Occipital lobe (tissue), 1 donor: ENCODE measurements at regions not wholly inside any gene's neighbourhood (a gene's known extent, or its start where the extent isn't known, plus 50 kb on each side); places are given as distances from the start of the nearest gene placed in this dataset.

ENCODE experiments used
- DNase-seq: peaks from one replicate; lab custom pipeline; 2025; lab: John Stamatoyannopoulos, UW

DNA sequence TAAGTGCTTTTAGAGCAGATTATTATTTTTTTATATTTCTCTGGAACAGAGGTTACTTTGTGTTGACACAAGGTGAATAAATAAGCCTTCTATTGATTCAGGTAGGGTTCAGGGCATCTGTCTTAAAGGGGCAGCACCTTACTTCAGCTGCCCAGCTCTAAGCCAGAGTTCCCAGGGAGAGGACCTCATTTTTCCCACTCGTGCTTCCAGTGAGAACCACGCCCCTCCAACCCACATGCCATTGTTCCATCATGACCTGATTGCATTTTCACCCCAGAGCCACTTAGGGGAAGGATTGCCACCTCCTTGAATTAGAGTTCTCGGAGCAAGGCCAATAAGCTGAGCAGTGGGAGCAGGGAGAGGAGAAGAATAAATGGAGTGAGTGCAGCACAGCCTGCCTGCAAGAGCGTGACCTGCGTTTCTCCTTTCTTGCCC is 104.3 kb upstream of the FRY start:
- no peak for DNase-seq

DNA sequence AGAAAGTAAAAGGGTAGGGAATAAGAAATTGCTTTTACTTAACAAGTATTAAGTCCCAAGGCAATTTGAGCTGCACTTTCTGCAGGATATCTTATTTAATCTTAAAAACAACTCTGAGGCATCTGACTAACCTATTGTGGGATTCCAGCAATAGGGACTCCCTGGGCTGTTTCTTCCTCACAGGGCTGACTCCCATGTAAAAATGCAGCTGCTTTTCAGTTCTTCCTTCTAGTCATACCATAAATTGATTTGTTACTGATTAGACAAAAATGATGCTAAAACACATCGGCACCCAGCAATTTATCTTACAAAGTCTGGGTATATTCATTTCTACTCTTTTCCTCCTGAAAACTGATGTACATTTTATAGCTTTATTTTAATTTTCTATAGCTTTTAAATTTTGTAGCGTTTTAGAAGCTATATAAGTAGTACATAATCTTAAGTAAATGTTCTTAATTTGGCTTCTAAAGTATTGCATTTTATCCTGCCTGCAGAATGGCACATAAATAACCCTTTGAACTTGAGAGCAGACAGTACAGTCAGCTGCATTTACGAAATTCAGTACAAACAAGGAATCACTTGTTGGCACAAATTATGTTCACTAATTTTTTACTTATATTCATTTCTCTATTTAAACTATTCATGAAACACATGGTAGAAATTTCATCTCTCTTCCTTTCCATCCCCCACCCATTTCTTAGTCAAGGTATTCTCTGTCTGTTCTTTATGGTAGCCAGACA is 102.4 kb upstream of the FRY start:
- no peak for DNase-seq

DNA sequence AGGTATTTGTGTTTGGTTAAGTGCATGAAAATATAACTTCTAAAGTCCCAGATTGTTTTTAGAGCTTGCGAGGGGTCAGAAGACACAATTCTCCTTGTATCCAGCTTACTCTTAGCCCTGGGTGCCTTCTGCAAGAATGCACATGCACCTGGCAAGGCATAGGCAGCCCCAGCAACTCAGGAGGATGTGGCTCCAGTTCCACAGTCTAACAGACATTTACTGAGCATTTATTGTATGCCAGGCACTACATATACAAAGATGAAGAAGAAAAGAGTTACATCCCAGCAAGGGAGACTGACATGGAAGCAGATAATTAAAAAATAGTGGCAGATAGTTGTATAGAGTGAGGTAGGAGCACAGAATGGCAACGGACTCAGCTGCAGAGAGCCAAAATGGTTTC is 101.1 kb upstream of the FRY start:
- DNase-seq, result no peak

DNA sequence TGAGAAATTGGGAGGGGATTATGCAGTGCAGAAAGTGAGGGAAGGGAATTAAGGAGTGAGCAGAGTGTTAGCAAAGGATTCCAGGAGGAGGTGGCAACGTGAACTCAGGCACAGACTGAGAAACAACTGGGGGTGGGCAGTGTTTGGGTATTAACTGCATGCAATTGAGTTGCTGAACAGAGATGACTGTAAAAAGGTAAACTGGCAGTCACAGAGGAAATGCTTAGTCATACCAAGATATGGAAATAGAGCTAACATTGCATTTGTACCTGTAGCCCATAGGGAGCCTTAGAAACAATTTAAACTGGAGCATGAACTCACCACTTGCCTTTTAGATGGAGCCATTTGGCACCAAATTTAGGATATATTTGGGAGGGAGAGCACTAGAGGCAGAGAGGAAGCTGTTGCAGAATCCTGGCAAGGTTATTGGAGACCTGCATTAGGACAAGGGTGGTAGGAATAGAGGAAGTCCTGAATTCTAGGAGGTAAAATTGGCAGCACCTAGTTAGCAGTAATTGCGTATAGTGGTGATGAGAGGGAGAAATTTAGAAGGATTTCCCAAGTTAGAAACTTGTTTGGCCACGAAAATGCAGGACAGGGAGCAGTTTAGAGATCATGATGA is 100.6 kb upstream of the FRY start:
- no peak for DNase-seq

- no peak for DNase-seq
Observed at GRCh38 chr13:31937436-31937835, 94.1 kb upstream of the FRY start.

DNA sequence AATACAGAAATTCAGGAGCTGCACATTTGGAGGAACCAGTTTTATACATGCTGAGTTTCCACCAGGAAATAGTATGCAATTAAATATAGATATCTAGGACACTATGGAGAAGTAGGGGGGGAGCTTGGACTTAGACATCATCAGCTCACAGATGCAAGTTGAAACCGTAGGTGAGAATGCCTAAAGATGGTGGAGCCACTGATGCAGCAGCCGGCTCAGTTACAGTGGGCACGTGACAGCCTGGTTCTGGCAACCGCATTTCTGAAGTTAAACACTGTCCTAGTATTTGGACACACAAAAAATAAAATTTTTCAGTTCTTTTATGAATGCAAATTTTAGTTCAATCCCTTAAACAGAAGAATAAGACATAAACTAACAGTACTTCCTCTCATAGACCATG is 91.5 kb upstream of the FRY start:
- DNase-seq, result no peak

- DNase-seq, result no peak
Observed at GRCh38 chr13:31943591-31943990, 88.0 kb upstream of the FRY start.

- DNase-seq, result no peak
Observed at GRCh38 chr13:31944262-31945160, 87.1 kb upstream of the FRY start.

GRCh38 chr13:31945202-31945961 is 86.2 kb upstream of the FRY start:
- peak; percentile 54 for DNase-seq

DNA sequence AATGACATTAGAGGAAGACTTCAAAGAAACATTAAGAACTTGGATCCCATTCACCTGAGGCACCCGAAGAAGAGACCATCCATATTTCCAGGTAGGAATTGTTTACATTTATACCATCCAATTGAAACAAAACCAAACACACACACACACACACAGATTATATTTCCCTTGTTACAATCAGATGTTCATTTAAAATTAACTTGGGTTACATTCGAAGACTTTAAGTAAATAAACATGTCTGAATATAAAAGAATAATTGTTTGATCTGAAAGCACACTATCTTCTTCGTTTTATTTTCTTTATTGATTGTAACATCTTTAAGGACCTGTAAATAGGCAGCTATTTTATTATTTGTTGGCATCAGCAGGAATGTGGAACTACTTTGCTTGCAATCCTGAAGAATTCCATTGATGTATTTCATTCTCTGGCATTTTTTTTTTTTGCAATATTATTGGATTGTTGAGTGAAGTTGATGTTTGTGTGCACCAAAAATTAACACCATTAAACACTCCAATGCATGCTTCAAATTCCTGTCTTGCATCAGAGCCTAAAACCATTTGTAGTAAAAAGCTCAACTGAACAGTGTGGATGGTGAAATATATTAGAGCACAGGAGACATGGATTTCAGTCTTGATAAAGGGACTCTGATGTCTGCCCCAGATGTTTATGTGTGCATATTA is 85.3 kb upstream of the FRY start:
- no peak for DNase-seq

GRCh38 chr13:31947105-31947504 is 84.5 kb upstream of the FRY start:
- DNase-seq, result no peak

- DNase-seq, result no peak
Observed at GRCh38 chr13:31947506-31947905, 84.1 kb upstream of the FRY start.

- no peak for DNase-seq
Observed at GRCh38 chr13:31949486-31949885, 82.1 kb upstream of the FRY start.

- no peak for DNase-seq
Observed at GRCh38 chr13:31950111-31950815, 81.3 kb upstream of the FRY start.

GRCh38 chr13:31951215-31951678 is 80.3 kb upstream of the FRY start:
- no peak for DNase-seq

DNA sequence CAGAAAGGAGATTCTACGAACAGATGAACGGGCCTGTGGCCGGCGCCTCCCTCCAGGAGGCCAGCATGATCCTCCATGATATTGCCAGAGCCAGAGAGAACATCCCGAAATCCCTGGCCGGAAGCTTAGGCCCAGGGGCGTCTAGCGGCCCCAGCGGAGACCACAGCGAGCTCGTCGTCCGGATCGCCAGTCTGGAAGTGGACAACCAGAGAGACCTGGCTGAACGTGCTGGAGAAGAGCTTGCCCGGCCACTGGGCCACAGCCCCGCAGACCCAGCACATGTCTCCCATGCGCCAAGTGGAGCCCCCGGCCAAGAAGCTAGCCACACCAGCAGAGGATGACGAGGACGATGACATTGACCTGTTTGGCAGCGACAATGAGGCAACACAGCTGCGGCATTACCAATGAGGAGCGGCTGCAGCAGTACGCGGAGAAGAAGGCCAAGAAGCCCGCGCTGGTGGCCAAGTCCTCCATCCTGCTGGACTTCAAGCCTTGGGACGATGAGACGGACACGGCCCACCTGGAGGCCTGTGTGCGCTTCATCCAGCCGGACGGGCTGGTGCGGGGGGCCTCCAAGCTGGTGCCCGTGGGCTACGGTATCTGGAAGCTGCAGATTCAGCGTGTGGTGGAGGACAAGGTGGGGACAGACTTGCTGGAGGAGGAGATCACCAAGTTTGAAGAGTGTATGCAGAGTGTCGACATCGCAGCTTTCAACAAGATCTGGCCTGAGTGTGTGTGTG is 78.8 kb upstream of the FRY start:
- DNase-seq, result no peak

DNA sequence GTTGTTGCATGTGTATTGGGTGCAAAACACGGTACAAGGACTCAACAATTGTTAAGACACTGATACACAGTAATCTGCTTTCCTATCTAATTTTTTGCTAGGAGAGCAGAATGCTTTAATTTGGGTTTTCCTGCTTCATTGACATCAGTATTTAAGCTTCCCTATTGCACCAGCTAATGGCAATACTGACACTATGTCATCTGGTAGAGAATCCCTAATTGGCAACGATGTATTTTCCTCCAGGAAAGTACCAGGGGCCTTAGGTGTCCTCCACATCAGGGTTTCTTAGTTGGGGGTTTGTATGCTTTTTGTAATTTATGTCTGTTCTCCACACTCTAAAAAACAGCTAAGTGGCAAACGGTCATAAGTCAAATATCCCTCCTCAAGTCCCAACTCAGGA is 76.5 kb upstream of the FRY start:
- DNase-seq, result no peak

- DNase-seq, result no peak
Observed at GRCh38 chr13:31955741-31956140, 75.8 kb upstream of the FRY start.

DNA sequence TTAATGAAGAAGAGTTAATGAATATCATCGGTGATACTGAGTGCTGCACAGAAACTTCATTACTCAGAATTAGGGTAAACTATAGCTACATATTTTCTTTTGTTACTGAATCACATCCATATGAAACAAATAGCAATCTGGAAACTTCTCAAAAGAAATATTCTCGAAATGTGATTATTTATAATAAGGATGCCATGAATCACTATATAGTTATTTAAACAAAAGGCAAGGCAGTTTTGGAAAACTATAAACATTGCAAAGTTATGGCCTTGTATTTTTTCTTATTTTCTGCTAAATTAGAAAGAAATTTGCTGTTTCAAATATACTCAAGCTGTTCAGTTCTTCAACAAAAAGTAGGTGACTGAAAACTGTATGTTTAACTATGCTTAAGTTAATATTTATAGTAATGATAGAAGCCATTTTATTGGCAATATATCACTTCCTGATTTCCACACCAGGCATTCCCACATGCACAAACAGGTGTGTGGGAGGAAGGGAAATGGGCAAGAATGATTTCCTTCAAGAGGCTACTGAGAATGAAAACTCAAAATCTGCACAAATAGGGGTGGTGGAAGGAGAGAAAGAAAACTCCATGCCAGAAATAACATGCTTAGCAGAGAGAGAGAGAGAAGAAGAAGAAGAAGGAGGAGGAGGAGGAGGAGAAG is 74.5 kb upstream of the FRY start:
- no peak for DNase-seq
